A172 (cell line): ENCODE measurements at regions not wholly inside any gene's neighbourhood (a gene's known extent, or its start where the extent isn't known, plus 50 kb on each side); places are given as distances from the start of the nearest gene placed in this dataset.
"Not testable (repeated sequence)": the region's sequence is repeated elsewhere in the genome, so short reads cannot be mapped to it uniquely, and the experiment has no call there.

ENCODE experiments used
- DNase-seq: peaks from one replicate; pipeline ENCODE4 v3.0.0-alpha.2; 2015; ENCODE audit warnings: low spot score

DNA sequence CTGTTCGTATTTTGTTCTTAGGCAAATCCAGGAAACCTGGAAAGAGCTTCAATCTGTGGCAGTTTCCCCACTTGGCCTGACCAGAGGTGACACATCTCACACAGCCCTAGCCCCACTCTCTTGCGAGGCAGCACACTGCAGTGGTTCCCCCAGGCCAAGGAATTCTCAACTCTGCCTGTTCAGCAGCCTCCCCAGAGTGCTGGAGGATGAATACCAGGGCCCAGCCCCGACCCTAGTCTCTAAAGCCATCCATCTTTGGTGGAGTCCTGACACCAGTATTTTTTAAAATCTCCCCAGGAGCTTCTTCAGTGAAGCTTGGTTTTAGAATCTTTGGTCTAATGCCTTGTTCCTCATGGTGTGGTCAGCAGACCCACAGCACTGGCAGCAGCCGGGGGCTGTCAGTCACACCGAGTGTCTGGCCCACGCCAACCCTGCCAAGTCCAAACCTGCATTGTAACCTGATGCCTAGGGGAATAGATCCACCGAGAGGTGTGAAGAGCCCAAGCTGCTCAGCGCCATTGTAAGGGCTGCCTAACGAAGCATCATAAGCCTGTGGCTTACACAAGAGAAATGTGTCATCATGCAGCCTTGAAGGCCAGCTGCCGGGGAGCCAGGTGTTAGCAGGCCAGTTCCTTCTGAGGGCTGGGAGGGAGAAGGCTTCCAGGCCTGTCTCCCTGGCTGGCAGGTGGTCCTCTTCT is 428.7 kb upstream of the ID2 start:
- DNase-seq, result no peak

DNA sequence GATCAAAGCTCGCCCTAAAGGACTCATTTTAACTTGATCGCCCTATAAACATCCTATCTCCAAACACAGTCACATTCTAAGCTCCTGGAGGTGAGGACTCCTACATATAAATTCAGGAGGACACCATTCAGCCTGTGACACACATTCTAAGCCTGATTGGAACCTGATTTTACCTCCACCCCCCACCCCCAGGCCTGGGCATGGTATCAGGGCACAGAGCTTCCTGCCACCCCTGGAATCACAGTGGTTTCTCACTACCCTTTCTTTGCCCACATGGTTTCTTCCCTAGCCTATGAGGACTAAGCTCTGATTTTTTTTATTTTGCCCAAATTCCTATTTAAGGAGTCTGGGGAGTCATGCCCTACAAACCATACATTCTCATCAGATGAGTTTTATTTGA is 428.1 kb upstream of the ID2 start:
- no peak for DNase-seq

DNA sequence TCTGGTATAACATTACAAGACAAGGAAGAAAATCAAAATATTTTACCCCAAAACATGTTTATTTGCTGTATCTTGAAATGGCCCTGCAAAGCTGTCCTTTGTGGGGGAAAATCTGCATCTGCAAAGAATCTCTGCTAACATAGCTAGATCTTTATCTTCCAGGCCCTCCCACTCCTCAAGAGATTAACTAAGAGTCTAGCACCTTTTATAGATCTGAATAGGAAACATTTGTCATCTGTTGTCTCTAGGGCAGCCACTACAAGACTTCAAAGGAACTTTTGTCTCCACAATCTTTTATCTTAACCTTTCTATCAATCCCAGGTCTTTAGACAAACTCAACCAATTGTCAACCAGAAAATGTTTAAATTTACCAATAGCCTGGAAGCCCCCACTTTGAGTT is 427.6 kb upstream of the ID2 start:
- DNase-seq, result not testable (repeated sequence)

DNA sequence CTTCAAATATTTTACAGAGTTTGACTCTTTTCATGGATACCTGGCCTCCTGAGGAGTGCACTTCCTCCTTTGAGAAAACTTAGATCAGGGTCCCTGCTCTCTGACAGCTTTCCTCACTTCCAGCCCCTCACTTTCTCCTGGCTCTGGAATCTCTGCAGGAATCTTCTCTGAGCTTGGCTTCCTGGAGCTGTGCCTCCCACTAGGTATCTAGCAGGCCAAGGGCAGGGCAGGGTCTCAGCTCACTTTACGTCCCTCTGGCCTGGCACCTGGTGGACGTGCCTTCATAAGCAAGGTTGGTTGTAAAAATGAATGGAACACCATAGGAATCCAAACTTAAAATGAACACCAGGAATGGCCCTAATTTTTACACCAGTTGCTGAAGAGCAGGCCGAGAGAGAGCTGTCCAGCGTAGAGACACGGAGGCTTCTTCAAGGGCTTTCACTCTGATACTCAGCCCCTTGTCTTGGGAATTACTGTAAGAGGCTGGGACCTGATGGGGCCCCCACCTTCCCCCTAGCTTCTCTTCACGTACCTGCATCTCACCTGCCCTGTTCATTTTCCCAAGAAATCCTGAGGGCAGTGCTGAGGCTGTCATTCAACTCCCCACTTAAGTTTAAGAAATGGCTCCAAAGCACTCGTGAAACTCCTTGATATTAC is 426.9 kb upstream of the ID2 start:
- no peak for DNase-seq

DNA sequence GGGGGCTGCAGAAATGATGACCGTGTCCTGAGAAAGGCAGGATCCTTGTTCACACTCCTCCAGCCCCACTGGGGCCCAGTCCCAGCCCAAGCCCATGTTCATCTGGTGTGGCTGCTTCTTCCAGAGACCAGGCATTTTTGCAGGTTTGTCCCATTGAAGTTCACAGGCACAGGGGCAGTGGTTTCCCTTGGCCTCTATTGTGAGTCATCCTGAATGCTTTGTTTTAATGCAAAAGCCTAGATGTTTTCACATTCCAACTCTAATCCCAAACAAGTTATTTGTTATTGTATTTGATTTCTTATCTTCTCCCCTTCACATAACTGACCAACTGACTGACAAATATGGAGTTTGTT is 426.4 kb upstream of the ID2 start:
- DNase-seq, result peak; percentile 54

DNA sequence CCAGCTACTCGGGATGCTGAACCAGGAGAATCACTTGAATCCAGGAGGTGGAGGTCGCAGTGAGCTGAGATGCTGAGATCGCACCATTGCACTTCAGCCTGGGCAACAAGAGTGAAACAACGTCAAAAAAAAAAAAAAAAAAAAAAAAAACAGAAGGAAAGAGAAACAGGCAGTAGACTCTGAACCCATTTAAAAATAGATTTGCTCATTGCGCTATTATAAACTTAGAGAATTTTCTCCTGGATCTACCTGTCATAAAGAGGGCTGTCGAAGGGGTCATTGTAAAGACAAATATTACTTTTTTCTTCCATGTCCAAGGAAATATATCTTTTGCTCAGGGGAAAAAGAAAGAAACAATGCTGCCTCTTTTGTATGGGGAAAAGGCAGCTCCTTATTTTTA is 425.0 kb upstream of the ID2 start:
- DNase-seq, result no peak

DNA sequence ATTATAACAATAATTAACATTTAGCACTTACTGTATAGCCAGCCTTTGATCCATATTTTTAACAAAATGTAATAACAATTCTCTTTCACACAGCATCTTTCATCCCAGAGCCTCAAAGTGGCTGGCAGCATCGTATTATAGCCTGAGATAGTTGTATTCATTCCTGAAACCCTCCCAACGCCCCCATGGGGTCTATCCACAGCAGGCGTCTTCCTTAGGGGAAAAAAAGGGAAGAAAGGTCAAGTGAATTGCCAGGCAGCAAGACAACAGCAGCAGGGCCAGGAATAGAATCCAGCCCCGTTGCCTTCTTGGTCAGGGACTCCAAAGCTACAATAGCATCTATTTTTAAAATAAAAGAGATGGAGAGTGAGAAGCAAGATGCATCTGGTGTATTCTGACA is 424.4 kb upstream of the ID2 start:
- DNase-seq, result no peak

DNA sequence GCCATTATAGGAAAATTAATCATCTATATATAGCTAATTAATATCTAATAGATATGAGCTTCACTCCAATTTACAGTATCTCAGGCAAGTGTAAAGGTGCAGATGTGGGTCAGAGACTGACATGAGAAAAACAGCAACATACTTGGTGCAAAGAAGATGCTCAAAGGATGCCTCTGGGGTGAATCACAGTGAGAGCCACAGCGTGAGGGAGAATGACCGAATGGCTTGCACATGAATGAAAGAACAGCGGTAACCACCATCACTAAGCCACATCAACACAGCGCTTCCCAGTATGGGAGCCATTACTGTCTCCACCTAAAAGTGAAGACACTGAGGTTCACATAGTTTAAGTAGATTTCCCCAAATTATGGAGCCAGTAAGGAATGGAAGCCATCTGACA is 423.4 kb upstream of the ID2 start:
- no peak for DNase-seq

DNA sequence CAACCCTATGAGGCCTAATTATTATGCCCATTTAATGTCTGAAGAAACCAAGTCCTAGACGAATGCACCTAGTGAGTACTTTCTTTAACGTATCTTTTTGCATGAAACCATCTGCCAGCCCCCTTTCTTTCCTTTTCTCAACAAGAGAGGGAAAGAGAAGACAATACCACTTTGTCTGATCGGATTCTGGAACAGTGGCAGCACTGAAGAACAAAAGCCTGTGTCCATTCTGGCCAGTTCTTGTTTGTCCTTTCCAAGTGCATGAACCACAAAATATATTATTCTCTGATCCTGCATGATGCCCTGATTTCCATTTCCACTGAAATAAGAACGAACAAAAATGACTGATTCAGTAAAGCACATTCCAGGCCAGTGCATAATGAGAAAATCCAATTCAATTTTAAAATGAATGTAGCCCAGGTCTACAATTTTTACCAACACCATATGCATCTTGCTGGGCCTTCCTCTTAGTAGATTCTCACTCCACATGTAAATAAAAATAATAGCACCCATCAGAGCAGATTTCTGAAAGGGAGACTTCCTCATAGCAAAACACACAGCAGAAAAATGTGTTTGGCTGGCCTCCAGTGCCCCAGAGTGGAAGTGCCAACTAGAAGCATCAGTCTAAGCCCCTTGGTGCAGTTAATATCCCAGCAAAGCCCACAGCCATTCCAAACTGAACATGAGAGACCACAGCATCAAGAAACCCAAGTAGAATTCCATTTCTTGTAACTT is 422.6 kb upstream of the ID2 start:
- no peak for DNase-seq

DNA sequence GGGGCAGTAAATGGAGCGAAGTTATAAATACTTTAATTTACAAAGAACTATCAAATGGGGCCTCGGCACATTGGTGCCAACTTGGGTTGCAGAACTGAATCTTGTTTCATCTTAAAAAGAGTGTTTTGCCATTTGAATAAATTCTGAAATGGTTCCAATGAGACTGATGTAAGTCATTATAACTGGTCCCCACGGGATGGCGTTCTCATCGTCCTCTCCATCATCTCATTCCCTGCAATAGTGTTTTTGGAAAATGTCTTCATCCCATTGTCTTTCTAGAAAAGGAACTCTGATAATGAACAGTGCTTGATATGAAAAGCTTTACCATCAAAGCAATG is 422.0 kb upstream of the ID2 start:
- no peak for DNase-seq

DNA sequence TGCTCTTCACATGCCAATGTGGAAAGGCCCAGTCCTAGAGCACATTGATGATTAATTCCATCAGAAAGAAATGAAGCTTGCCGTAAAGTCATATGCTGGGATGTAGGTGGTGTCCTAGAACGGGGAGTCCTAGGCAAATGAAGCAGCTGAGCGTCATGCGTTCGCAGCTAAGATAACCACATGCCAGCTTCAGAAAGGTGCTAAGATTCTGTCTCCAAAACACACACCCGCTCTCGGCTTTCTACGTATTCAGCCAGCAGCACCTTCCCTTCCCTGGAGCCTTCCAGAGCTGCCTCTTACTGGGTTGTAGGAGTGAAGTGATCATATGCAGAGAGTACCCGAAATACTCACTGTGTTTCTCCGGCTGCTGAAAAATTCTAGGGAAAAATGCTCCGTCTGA is 421.6 kb upstream of the ID2 start:
- DNase-seq, result no peak

DNA sequence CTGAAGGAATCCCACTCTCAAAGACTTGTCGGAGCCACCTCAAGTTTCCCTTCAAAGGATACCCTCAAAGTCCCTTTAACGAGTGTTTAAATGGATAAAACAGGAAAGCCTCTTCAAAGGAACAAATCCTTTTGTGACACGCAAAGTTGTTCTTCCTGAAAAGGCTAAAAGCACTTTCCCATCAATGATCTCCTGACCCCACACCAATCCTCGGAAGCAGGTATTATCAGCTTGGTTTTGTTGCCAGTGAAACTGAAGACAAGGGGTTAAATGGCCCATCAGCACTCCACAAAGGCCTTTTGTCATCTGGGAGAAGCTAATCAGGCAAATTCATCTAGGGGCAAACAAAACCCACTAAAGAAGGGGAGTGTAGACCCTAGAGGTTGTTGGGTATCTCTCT is 418.0 kb upstream of the ID2 start:
- DNase-seq, result no peak

DNA sequence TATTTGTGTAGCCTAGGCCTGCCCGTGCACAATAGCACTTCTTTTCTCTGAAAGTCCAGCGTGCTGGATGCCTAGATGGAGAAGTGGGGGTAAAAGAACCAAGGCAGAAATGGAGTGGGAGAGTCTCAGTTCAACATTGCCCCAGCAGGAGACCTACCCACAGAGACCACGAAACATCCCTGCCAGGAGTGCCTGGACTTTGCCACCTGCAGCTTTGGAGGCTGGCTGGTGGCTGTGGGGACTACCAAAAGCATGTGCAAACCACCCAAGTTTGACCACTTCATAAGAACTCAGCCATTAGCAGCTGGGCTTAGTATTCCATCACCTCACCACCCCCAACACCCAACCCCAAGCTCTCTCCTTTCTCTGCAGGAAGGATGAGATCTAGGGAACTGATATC is 416.9 kb upstream of the ID2 start:
- peak; percentile 18 for DNase-seq

DNA sequence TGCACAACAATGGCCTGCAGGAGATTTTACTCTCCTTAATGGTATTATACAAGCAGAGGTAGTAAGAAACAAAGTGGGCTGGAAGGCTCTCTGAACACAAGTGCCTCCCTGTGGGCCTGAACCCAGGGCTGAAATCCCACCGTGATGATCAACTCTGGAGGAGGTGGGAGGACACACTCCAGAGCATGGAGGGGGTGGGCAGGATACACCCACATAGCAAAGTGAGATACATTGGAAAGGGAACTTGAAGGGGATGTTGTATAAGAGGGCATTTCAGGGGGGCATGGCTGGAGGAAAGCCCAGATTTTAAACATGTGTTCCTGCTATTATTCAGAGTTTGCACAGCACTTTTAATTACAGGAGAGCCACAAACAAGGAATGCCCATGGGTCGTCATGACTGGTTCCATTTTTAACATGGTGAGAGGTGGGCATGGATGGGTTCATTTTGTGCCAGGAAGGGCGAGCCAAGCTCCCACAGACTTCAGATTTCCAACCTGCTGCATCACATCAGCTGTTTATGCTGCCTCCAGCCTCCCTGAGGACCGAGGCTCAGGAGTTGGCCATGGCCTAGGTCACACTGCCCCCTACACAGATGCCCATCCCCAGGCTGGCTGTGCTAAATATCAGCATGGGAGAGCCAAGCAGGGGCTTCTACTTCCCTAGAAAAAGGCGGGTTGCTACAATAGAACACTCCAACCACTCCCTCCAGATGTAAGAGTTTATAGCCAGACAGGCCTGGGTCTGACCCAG is 416.2 kb upstream of the ID2 start:
- no peak for DNase-seq

DNA sequence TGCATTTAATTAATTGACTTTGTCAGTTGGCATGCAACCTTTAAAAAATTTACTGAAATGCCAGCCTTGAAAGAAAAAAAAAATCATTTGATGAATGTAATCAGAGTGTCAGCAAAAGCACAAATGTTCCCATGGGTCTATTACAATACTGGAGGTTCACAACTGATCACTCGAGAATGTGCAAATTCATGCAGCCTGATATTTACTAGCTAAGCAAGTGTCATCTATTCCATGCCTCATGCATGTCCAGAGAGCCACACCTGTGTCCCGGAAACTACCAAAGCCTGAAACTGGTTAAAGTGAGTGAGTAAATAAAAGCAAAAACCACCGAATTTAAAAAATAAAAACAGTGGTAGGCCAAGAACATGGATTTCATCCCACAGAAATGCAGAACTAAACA is 415.3 kb upstream of the ID2 start:
- DNase-seq, result no peak

DNA sequence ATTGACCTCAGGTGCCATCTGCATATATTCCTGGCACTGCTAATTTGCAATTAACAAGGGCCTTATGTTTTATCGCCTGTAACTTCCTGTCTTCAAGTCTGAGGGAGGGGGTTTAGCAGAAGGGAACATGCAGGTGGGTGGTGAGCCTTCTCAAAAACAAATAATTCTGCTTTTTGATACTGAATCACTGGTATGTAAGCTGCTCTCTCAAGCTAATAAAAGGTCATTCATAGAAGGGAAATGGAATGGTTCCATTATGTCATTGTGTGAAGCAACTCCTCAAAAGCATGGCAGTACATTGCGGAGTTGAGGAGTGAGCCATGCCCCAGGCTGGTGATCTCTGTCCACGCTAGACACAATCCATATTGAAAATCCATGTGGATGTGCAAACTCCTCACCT is 414.8 kb upstream of the ID2 start:
- DNase-seq, result no peak

DNA sequence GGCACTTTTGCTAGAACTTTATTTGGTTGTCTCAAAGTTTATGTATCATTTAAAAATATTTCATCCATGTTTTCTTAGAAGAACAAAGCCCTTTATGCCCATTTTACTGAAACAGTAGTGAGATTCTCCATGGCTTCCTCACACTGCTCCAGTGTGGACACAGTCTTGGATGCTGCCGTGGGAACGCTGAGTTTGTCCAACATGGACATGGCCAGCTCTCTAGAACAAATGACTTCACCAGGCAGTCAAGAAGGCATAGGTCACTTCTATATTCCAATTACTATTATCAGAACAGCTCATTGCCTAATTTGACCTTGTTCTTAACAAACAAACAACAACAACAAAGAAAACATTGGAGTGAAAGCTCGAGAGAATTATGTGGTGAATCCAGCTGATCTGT is 414.1 kb upstream of the ID2 start:
- no peak for DNase-seq

DNA sequence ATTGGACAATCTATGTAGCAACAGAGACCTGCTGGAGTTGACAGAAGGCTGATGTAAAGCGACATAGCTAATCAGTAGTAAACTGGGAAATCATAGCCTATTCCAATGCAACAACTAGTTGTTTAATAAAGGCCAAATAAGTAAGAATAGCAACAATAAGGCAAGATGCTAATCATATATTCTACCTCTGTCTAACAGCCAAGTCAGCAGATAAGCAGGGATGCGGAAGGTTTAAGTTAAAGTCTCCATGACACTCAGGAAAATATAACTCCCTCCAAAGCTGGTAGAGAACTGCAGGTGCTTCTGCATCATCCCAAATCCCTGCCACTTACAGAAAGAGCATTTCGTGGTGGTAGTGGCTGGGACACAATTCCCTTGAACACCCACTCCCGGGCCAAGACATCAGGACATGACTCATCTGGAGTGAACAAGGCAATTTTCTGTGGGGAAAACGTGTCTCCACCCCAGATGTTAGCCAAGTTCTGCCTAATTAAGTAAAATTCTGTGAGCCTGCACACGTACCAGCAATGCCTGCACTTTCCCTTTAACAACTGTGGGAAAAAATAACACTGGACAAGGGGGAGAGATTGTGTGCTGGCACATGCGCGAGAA is 413.6 kb upstream of the ID2 start:
- peak; percentile 18 for DNase-seq

DNA sequence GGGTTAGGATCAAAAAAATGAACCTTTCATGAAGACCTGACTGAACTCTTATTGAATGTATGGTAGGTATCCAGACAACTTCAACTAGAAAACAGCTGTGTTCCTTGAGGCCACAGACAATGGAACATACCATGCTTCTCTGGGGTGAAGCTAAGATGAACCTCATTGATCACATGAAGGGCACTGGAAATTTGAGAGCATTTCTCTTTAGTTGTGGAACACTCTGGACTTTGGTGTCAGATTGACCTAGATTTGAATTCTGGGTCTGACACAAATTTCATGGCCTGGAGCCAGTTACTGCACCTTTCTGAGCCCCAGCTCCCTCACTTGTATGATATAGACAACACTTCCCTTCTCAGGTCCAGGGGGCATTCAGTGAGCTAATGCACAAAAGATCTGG is 411.2 kb upstream of the ID2 start:
- no peak for DNase-seq

DNA sequence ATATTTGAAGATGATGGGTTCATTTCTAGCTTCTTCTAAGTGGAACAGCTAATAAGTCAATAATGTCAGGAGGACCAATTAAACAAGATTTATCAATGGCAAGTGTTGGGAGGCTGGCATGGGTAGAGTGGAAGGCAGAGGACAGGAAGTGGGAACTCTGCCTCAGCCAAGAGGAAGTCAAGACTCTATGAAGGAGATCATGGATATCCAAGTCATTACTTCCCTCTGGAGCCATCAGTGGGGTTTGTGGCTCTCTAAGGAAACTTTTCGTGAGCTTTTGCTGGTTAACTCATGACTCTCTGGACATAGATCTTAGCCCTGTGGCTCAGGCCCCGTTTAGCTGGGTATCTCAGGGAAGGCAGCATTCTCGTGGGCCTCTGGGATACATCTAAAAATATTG is 410.4 kb upstream of the ID2 start:
- DNase-seq, result no peak

DNA sequence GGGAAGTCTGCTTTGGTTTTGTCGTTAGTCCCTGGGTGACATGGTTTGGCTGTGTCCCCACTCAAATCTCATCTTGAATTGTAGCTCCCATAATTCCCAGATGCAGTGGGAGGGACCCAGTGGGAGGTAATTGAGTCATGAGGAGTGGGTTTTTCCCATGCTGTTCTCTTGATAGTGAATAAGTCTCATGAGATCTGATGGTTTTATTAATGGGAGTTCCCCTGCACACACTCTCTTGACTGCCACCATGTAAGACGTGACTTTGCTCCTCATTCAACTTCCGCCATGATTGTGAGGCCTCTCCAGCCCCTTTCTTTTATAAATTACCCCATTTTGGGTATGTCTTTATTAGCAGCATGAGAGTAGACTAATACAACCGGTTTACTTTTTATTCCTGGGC is 405.8 kb upstream of the ID2 start:
- no peak for DNase-seq

DNA sequence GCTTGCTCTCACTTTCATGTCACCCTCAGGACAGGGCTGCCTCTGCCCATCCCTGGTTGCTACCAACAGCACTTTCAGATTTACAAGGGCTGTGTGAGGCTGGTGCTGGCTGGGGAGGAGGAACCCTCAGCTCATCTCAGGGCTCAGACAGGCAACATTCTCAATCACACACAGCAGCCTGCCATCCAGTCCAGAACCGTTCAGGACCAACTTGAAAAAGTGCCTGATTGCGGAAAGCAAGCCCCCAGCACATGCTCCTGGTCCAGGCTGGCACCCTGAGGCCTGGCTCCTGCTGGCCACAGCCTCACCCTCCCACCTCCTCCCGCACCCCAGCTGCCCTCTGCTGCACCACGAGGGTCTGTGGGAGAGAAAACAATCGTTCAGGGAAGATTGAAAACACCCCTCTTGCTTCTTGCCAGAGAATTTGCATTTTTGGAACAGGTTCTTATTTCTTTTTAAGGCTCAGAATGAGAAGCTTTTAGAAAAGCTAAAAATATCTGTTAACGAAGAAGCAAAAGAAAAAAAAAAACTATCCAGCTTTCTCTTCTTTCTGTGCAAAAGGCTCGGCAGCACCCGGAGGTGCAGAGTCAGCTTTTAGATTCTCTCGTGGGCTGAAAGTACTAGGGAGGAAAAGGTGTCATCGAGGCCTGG is 403.8 kb upstream of the ID2 start:
- DNase-seq, result no peak
